GM12864 (cell line): ENCODE measurements at regions not wholly inside any gene's neighbourhood (a gene's known extent, or its start where the extent isn't known, plus 50 kb on each side); places are given as distances from the start of the nearest gene placed in this dataset.

Experiments
- DNase-seq: peaks from one replicate; pipeline ENCODE4 v3.0.0-alpha.2; 2011; ENCODE audit warnings: low read depth
- H3K4me3 ChIP-seq: 2 replicates; pipeline ENCODE4 v1.5.1; 2011; ENCODE audit warnings: mild to moderate bottlenecking, low read depth, low read length, control low read depth
- TF ChIP-seq, protein P1 (sequence below): IDR thresholded peaks from 2 replicates; pipeline ENCODE4 v1.5.1; 2011; ENCODE audit warnings: low read depth, mild to moderate bottlenecking, moderate library complexity, low read length, control low read depth, inconsistent platforms; ENCODE audit errors: missing control alignments

DNA sequence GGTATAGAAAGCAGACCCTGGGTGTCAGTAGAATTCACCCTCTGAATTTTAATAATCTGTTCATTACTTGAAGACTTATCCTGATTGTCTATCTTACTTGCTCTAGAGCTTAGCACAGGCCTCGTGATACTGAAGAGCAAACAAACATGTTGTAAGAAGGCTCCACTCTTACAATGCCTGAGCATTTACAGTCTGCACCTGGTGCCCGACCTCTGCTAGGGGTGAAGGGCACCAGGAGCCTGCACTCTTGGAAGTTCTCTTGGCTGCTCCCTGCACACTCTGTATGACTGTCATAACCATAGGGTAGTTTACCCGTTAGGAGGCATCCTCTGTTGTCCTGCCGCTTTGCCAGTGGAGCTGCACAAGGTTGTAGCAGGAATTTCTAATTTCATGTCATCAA lies 91.3 kb upstream of the NPY start:
- no peak overlapping the region for H3K4me3 ChIP-seq
- TF ChIP-seq, protein P1, sequence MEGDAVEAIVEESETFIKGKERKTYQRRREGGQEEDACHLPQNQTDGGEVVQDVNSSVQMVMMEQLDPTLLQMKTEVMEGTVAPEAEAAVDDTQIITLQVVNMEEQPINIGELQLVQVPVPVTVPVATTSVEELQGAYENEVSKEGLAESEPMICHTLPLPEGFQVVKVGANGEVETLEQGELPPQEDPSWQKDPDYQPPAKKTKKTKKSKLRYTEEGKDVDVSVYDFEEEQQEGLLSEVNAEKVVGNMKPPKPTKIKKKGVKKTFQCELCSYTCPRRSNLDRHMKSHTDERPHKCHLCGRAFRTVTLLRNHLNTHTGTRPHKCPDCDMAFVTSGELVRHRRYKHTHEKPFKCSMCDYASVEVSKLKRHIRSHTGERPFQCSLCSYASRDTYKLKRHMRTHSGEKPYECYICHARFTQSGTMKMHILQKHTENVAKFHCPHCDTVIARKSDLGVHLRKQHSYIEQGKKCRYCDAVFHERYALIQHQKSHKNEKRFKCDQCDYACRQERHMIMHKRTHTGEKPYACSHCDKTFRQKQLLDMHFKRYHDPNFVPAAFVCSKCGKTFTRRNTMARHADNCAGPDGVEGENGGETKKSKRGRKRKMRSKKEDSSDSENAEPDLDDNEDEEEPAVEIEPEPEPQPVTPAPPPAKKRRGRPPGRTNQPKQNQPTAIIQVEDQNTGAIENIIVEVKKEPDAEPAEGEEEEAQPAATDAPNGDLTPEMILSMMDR: no peak
- no peak for DNase-seq

DNA sequence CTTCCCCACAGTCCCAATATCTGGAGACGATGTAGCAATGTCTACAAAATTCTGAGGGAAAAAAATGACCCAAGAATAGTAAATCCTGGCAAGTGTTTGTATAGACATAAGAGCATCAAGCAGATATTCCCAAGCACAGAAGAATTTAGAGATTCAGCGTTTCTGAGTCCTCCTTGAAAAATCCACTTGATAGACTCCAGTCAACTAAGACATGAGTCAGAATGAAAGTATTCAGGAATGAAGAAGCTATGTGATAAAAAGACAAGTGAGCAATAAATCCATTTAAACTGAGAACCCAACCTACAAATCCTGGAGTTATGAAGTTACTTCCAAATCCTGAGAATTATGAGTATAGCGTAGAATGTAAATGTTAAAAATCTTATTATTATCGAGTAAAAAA lies 86.1 kb upstream of the NPY start:
- no peak overlapping the region for H3K4me3 ChIP-seq
- no peak for DNase-seq
- TF ChIP-seq, protein P1: no peak

DNA sequence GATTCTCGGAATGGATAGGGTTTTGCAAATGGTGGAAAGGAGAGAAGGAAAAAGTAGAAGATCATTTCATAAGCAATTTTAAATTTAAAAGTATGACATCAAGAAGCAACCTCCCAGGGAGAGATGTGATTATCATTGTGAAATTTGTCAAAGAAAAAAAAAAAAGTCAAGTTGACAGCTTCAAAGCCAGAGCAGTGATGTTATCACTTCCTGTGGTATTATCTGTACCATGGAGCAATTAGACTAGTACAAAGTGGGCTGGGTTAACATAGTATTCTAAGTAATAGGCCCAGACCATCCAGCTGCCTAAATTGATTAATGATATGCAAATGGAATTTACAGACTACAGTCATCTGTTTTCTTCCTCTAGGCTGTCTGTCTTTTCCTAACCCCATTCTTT lies 84.0 kb upstream of the NPY start:
- no peak overlapping the region for H3K4me3 ChIP-seq
- TF ChIP-seq, protein P1: no peak

DNA sequence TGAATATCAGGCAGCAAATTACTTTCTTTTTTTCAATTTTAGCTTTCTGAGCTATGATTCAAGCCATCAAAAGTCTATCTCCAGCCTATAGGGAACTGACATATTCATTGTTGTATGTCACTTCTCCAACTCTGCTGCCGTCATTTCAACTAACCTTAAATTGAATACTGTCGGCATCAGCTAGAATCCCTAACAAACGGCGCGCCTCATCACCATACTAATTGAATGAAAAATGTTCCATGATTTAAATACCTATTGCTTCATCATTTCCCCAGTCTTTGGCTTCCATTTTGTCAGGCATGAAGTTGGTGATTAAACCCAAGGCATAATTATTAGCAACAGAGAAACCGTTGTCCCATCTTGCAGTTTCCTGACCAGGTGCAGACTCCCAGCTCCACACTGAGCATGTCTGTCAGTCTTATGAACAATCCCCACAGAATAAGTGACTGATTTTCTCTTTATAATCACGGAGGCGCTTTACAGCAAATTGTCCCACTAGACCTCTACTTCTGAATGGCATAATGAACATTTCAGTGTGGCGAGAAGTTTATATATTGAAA lies 83.5 kb upstream of the NPY start:
- no peak for DNase-seq
- no peak overlapping the region for H3K4me3 ChIP-seq
- TF ChIP-seq, protein P1: no peak

More for the DNA sequence above, 84.0 kb upstream of the NPY start:
- DNase-seq: no peak

DNA sequence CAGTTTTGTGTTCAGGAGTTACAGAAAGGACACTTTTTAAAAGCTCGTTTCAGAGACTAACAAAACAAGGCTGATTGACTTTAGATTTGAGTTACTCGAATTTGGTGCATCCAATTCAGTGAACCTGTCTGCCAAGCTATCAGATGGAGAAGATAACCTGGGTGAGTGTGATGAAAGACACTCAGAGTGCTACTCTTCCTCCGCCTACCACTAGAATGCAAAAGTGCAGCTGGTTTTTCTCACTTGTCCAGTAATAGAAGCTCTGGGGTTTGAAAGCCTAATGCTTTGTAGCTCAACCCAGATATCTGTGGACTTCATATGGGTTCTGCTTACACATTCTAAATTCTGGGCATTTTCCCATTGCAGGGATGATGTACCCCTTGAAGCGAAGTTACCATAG lies 82.8 kb upstream of the NPY start:
- TF ChIP-seq, protein P1: no peak
- no peak overlapping the region for H3K4me3 ChIP-seq
- DNase-seq: no peak

DNA sequence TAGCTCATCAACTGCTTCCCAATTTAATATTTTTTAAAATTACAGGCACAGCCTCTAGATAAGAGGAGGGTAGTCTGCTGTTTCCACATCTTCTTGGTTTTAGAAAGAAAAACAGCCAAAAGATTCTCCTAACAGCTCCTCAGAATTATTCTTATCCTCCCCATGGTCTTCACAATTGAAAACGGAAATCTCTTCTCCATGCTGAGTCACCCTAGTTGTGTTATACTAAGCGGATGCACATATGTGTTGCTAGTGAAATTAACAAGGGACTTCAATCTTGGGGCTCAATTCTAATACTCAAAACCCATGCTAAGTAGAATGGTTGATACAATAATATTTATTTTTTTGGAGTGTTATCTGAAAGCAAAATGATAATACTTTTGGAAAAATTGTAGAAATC lies 71.9 kb upstream of the NPY start:
- TF ChIP-seq, protein P1: no peak
- no peak overlapping the region for H3K4me3 ChIP-seq
- DNase-seq: no peak

DNA sequence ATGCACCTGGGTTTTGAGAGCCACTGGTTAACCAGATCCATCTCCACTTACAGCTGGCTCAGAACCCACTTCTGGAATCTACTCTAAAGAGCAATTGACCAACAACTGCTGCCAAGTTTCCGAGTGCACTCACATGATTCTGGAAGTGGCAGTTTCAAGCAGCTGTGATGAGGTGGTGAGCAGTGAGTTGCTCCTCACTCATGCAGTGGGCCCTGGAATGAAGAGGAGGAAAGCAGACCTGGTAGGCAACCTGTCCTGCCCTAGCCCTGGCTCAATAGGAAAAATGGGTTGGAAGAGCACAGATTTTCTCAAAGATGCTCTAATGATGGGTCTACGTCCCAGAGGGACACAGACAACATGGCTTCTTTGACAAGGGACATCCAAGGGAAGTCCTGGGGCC lies 70.7 kb upstream of the NPY start:
- H3K4me3 ChIP-seq: no peak overlapping the region
- no peak for DNase-seq
- TF ChIP-seq, protein P1: no peak
